M059J (cell line): ENCODE measurements at regions not wholly inside any gene's neighbourhood (a gene's known extent, or its start where the extent isn't known, plus 50 kb on each side); places are given as distances from the start of the nearest gene placed in this dataset.
"Not testable (repeated sequence)": the region's sequence is repeated elsewhere in the genome, so short reads cannot be mapped to it uniquely, and the experiment has no call there.

ENCODE experiments used
- DNase-seq: peaks from one replicate; pipeline ENCODE4 v3.0.0-alpha.2; 2012; ENCODE audit warnings: low read depth

- DNase-seq, result no peak
Observed at GRCh38 chr14:101322223-101322622, 239.1 kb upstream of the DIO3 start.

GRCh38 chr14:101323111-101323510 is 238.2 kb upstream of the DIO3 start:
- DNase-seq, result no peak

- DNase-seq, result not testable (repeated sequence)
Observed at GRCh38 chr14:101323614-101324235, 237.6 kb upstream of the DIO3 start.

GRCh38 chr14:101325319-101325718 is 236.0 kb upstream of the DIO3 start:
- no peak for DNase-seq

- DNase-seq, result peak; percentile 5
Observed at GRCh38 chr14:101328412-101329028, 232.8 kb upstream of the DIO3 start.

- no peak for DNase-seq
Observed at GRCh38 chr14:101330416-101331140, 230.7 kb upstream of the DIO3 start.

- no peak for DNase-seq
Observed at GRCh38 chr14:101331141-101331525, 230.2 kb upstream of the DIO3 start.

- no peak for DNase-seq
Observed at GRCh38 chr14:101331661-101332169, 229.6 kb upstream of the DIO3 start.

GRCh38 chr14:101332281-101332680 is 229.0 kb upstream of the DIO3 start:
- no peak for DNase-seq

GRCh38 chr14:101333335-101334280 is 227.7 kb upstream of the DIO3 start:
- peak; percentile 55 for DNase-seq

- DNase-seq, result no peak
Observed at GRCh38 chr14:101334656-101335055, 226.6 kb upstream of the DIO3 start.

GRCh38 chr14:101335061-101335661 is 226.1 kb upstream of the DIO3 start:
- DNase-seq, result no peak

- no peak for DNase-seq
Observed at GRCh38 chr14:101336183-101336582, 225.1 kb upstream of the DIO3 start.

GRCh38 chr14:101337053-101337452 is 224.2 kb upstream of the DIO3 start:
- no peak for DNase-seq

- no peak for DNase-seq
Observed at GRCh38 chr14:101340556-101340955, 220.7 kb upstream of the DIO3 start.

- DNase-seq, result no peak
Observed at GRCh38 chr14:101347893-101348777, 213.2 kb upstream of the DIO3 start.

- DNase-seq, result no peak
Observed at GRCh38 chr14:101349108-101349507, 212.2 kb upstream of the DIO3 start.

GRCh38 chr14:101350021-101350420 is 211.3 kb upstream of the DIO3 start:
- DNase-seq, result no peak

- no peak for DNase-seq
Observed at GRCh38 chr14:101350691-101351090, 210.6 kb upstream of the DIO3 start.

GRCh38 chr14:101351146-101351545 is 210.1 kb upstream of the DIO3 start:
- DNase-seq, result no peak
